Activated T-helper 2 cell treated with anti-CD3 and anti-CD28 coated beads, Interferon-gamma antibody, Interleukin-2, Interleukin-4, amounts not matched to agents 10 μg/mL and 5 μg/mL and 100 μg/mL, durations not matched to agents 14 hours and 24 hours and 36 hours (primary cell): ENCODE measurements at regions not wholly inside any gene's neighbourhood (a gene's known extent, or its start where the extent isn't known, plus 50 kb on each side); places are given as distances from the start of the nearest gene placed in this dataset.

Source experiments
- DNase-seq: peaks from one replicate; pipeline ENCODE4 v3.0.0; 2021; ENCODE audit warnings: low spot score
- H3K27ac Mint-ChIP-seq: one replicate; pipeline ENCODE4 v1.8.0; 2021; ENCODE audit warnings: mixed read lengths
- H3K27me3 Mint-ChIP-seq: one replicate; pipeline ENCODE4 v1.8.0; 2021; ENCODE audit warnings: low read depth, mixed read lengths
- H3K36me3 Mint-ChIP-seq: one replicate; pipeline ENCODE4 v1.8.0; 2021; ENCODE audit warnings: low read depth, mixed read lengths
- H3K4me1 Mint-ChIP-seq: one replicate; pipeline ENCODE4 v1.8.0; 2021; ENCODE audit warnings: low read depth, mixed read lengths
- H3K4me3 Mint-ChIP-seq: one replicate; pipeline ENCODE4 v1.8.0; 2021; ENCODE audit warnings: low read depth, mild to moderate bottlenecking, moderate library complexity, mixed read lengths
- H3K9me3 Mint-ChIP-seq: one replicate; pipeline ENCODE4 v1.8.0; 2021; ENCODE audit warnings: mixed read lengths
- intact Hi-C: fragments of 100-400 bp; cut with micrococcal nuclease; formaldehyde crosslinking; loops from one replicate; pipeline ENCODE4 v1.15.1; 2023

DNA sequence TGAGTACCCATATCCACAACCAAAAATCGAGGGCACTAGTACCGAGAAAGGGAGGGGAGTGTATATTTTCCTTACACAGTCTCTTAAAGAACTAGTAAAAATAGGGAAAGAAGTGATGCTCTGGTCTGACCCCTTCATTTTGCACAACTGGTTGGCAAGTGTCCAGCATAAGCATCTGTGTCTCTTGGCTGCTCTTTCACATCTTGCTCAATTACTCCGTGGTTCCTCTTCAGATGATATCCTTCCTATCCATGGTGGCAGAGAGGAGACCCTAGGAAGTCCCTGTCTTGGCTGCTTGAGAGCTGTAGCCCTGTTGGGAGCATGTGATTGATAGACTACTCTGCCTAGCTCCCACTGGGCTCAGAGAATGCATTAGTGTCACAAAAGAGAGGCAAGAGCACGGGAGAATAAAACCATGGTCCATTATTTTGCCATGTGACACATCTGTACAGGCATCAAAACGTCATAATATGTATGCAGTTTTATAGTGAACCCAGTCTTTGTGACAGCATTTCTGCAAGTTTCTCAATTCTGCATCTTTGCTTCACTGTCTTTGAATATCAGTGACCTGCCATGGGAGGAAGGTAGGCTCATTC, 111.8 kb upstream of the ANKRD1 start:
- intact Hi-C loops = loop anchor here (1.0 to 5.0 kb wide), 2 partner anchors 25 to 125 kb away; no protein-coding TSS in a partner anchor
- peaks cover 5% of the 10 kb centered on the region for H3K36me3 Mint-ChIP-seq
- no peak overlapping the region for H3K4me3 Mint-ChIP-seq
- H3K27me3 Mint-ChIP-seq = peaks cover 15% of the 10 kb centered on the region
- no peak for DNase-seq
- no peak overlapping the region for H3K27ac Mint-ChIP-seq
- H3K9me3 Mint-ChIP-seq = peaks cover 5% of the 10 kb centered on the region
- H3K4me1 Mint-ChIP-seq = peaks cover 14% of the 10 kb centered on the region

DNA sequence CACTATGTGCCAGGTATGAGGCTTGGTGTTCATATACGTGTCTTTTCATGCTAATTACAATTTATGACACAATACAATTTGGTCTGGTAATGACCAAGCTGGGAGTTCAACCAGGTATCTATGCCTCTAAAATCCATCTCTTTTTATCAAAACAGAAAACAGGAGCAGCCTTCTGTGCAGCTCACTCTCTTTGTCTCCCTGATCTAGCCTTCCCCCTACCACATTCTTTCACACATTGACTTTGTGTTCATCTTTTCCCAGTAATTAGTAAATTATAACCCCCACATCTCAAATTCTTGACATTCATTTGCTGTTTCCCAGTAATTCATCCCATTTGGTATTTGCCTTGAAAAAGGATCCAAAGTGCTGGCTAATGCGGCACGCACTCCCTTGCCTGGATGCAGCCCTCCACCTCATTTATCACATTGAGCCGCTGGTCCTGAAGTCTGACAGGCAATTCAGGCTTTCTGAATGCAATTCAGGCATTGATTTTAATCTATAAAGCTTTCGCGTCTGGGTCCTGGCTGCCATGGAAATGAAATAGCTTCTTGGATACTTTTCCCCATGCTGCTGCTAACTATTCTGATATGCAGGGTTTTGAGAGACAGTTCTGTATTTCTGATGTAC, 112.5 kb upstream of the ANKRD1 start:
- intact Hi-C loops = loop anchor here (1.0 to 5.0 kb wide), 2 partner anchors 26 to 126 kb away; no protein-coding TSS in a partner anchor
- Mint-ChIP-seq H3K36me3 (peaks cover 5% of the 10 kb centered on the region), H3K4me3 (no peak overlapping the region), H3K27ac (no peak overlapping the region), H3K4me1 (peaks cover 14% of the 10 kb centered on the region), H3K9me3 (peaks cover 5% of the 10 kb centered on the region), H3K27me3 (peaks cover 15% of the 10 kb centered on the region)
- no peak for DNase-seq

DNA sequence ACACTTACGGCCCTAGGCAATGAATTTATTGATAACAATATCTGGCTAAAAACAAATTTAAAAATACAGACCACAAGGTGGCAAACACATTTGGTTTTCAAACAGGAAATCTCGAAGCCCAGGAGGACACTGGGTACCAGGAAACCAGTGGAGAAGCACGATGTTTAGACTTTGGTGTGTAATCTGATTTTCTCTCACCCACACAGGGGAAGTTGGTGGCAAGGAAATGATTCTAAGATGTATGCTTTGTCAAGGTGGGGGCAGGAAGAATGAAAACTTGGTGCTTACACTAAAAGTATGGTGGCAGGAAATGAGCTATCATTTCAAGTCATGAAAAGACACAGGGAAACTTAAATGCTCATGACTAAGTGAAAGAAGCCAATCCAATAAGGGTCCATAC, 113.2 kb upstream of the ANKRD1 start:
- Mint-ChIP-seq H3K27me3 (peaks cover 15% of the 10 kb centered on the region), H3K36me3 (peaks cover 5% of the 10 kb centered on the region), H3K27ac (peak overlapping the region; percentile 82), H3K4me1 (peaks cover 14% of the 10 kb centered on the region), H3K9me3 (peaks cover 5% of the 10 kb centered on the region), H3K4me3 (peak overlapping the region; percentile 18)
- peak; percentile 22 for DNase-seq
- intact Hi-C loops = loop anchor here (5.0 kb wide), 1 partner anchor 127 kb away; no protein-coding TSS in a partner anchor

DNA sequence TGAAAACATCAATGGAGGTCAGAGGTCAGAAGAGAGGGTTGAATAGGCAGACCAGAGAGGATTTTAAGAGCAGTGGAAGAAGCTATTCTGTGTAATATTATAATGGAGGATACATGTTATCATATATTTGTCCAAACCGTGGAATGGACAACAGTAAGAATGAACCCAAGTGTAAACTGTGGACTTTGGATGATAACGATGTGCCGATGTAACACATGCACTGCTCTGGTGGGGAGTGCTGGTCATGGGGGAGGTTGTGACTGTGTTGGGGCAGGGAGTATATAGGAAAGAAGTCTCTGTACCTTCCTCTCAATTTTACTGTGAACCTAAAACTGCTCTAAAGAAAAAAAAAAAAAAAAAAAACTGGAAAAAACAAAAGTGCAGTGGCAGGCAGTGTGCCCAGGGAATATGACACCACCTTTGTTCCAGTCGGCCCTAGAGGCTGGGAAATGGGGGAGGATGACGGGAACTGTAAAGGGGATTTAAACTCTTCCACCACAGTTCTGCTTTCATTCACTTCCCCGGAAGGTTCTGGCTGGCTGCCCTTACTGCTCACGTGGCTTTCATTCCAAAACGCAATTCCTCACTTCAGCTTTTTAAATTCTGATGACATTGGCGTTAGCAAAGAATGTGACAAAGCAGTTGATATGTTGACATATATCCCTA, 113.7 kb upstream of the ANKRD1 start:
- intact Hi-C loops = loop anchor here (5.0 kb wide), 1 partner anchor 127 kb away; no protein-coding TSS in a partner anchor
- Mint-ChIP-seq H3K36me3 (peaks cover 5% of the 10 kb centered on the region), H3K27me3 (peaks cover 15% of the 10 kb centered on the region), H3K27ac (peak overlapping the region; percentile 82), H3K4me3 (peak overlapping the region; percentile 18), H3K4me1 (peaks cover 14% of the 10 kb centered on the region), H3K9me3 (peaks cover 5% of the 10 kb centered on the region)
- DNase-seq = no peak

DNA sequence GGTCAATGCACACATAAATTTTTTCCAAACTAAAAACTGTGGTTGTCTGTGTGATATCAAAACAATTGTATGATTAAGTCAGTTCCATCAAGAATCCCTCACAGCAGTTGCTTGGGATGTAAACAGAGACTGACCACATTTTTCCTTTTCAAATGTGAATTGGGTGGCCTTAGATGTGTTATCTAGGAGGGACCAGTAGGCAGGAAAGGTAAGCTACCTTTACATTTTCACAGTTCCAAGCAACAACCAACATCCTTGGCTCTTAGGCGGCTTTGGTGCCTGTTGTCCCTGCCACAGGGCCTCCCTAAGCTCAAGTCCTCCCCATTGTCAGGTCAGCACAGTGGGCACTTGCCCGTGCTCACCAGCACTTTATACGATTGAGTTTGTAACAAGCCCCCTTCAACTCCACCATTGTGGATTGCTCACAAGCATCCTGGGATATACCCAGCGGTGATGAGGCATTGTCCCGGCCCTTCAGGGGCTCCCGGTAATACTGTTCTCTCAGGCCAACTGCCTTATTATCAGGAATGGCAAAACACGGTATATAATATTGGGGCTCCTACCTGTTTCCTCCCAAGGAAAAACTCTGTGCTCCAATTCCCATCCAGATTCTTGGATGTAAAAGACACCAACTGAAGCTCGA, 114.9 kb upstream of the ANKRD1 start:
- H3K27me3 Mint-ChIP-seq = peaks cover 18% of the 10 kb centered on the region
- H3K9me3 Mint-ChIP-seq = peaks cover 5% of the 10 kb centered on the region
- intact Hi-C loops = no loop called here
- H3K36me3 Mint-ChIP-seq = peaks cover 5% of the 10 kb centered on the region
- no peak for DNase-seq
- peaks cover 14% of the 10 kb centered on the region for H3K4me1 Mint-ChIP-seq
- H3K27ac Mint-ChIP-seq = no peak overlapping the region
- no peak overlapping the region for H3K4me3 Mint-ChIP-seq

DNA sequence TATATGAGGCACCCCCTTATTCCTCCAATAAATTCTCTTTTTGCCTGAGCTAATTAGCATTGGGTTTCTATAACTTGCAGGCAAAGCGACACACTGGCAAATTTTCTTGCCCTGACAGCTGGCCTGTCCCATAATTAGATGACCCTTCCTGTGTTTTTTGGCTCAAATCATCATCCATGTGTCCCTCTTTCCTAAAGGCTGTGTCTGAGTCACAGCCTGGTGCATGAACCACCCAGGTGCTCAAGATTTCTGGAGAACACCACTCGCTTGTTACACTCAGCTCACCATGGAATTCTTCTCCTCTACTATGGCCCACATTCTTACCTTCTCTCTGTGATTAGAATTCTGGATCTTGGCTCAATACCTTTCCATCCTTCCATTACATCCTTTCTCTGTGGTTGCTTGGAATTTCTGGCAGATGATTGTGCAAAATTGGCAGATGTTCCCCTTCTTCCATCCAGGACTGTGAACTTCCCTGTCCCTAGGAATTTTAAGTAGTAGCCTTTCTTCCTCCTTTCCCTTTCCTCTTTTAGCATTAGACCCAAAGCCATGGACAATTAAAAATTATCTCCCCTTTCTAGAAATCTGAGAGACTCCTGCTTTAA, 116.0 kb upstream of the ANKRD1 start:
- H3K36me3 Mint-ChIP-seq = peaks cover 5% of the 10 kb centered on the region

DNA sequence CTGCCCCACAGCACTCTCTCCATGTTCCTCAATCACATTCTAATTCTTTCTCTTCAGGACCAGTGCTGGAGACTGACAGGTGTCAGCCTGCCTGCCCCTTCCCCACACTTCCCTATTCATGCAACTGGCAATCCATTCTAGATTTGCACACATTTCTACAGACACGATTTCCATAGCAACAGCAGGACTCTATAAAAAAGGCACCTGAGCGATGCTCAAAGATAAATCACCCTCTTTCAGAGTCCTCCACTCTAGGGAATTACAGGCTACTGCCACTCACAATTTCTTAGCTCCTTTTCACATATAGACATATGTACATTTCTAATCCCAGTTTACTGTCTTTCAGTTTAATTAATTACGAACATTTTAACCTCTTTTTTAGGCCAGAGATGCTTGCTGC, 118.1 kb upstream of the ANKRD1 start:
- Mint-ChIP-seq H3K27me3 (peaks cover 21% of the 10 kb centered on the region), H3K36me3 (peaks cover 5% of the 10 kb centered on the region), H3K27ac (no peak overlapping the region), H3K4me3 (no peak overlapping the region), H3K9me3 (peaks cover 5% of the 10 kb centered on the region), H3K4me1 (peaks cover 6% of the 10 kb centered on the region)
- intact Hi-C loops = no loop called here
- no peak for DNase-seq

More for the DNA sequence above, 116.0 kb upstream of the ANKRD1 start:
- peaks cover 5% of the 10 kb centered on the region for H3K9me3 Mint-ChIP-seq
- DNase-seq = no peak
- intact Hi-C loops = no loop called here
- peaks cover 14% of the 10 kb centered on the region for H3K4me1 Mint-ChIP-seq
- no peak overlapping the region for H3K4me3 Mint-ChIP-seq
- H3K27me3 Mint-ChIP-seq = peaks cover 18% of the 10 kb centered on the region
- no peak overlapping the region for H3K27ac Mint-ChIP-seq

DNA sequence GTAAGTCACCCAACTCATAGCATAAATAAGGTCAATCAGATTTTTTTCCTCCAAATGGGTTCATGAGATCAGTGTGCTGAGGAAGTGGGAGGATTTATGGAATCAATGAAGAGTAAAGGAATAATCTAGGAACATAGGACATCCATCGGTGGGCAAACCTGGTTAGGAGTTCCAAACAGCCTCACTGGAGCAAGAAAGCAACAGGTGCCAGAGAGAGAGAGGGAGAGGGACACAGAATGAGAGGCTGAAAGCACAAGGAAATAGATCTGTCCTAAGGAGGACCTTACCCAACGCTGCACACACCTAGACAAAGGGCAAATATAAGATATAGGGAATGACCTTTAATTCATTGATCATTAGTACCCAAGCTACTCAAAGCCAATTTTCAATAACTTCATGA, 119.5 kb upstream of the ANKRD1 start:
- intact Hi-C loops = no loop called here
- Mint-ChIP-seq H3K4me1 (no peaks in the 10 kb centered on the region), H3K9me3 (no peaks in the 10 kb centered on the region), H3K4me3 (no peak overlapping the region), H3K27me3 (peaks cover 27% of the 10 kb centered on the region), H3K36me3 (no peaks in the 10 kb centered on the region), H3K27ac (no peak overlapping the region)
- no peak for DNase-seq

DNA sequence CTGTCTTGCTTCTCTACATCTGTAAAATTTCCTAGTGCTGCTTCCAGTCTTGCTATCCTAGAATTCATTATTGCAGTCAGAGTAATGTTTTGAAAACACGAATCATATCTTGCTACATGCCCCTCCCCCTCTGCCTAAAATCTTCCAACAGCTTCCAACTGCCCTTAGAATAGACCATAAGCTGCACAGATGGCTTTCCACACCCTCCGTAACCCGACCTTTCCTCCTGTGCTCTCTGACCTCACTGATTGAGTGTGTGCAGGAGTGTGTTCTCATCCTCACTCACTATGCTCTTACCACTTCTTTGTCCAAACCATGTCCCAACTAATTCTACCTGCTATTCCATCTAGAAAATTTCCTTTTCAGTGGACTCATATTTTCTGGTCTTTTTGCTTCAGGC, 121.2 kb upstream of the ANKRD1 start:
- Mint-ChIP-seq H3K4me3 (no peak overlapping the region), H3K27me3 (peaks cover 35% of the 10 kb centered on the region), H3K4me1 (no peaks in the 10 kb centered on the region), H3K9me3 (no peaks in the 10 kb centered on the region), H3K27ac (no peak overlapping the region), H3K36me3 (no peaks in the 10 kb centered on the region)
- DNase-seq = no peak
- intact Hi-C loops = no loop called here

GRCh38 chr10:91043173-91043910, 122.5 kb upstream of the ANKRD1 start:
- Mint-ChIP-seq H3K27me3 (peaks cover 35% of the 10 kb centered on the region), H3K9me3 (no peaks in the 10 kb centered on the region), H3K4me3 (no peak overlapping the region), H3K4me1 (no peaks in the 10 kb centered on the region), H3K36me3 (no peaks in the 10 kb centered on the region), H3K27ac (no peak overlapping the region)
- intact Hi-C loops = loop anchor here (1.0 kb wide), 1 partner anchor 208 kb away; no protein-coding TSS in a partner anchor
- DNase-seq = no peak

DNA sequence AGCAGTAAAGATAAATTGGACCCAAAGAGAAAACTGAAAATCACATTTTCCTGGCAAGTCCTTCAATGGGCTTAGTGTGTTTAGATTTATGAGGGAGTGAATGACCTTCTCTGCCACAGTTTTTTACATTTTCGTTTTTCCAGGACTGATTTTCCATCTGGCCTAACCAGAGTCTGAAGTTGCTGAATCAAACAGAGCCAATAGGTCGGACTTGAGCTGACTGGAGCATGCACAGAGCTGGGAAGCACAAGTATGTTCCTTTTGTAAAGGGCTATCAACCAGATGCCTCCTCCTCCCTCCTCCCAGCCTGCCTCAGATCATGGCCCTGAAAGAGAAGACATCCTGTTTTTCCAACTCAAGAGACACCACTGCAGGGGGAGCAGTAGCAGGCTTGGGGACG, 126.0 kb upstream of the ANKRD1 start:
- intact Hi-C loops = no loop called here

GRCh38 chr10:91048380-91048779, 127.5 kb upstream of the ANKRD1 start:
- H3K27me3 Mint-ChIP-seq = peaks cover 47% of the 10 kb centered on the region
- H3K9me3 Mint-ChIP-seq = no peaks in the 10 kb centered on the region
- no peak overlapping the region for H3K27ac Mint-ChIP-seq
- no peak for DNase-seq
- intact Hi-C loops = no loop called here
- H3K4me1 Mint-ChIP-seq = no peaks in the 10 kb centered on the region
- no peak overlapping the region for H3K4me3 Mint-ChIP-seq
- no peaks in the 10 kb centered on the region for H3K36me3 Mint-ChIP-seq

More for the DNA sequence above, 126.0 kb upstream of the ANKRD1 start:
- Mint-ChIP-seq H3K9me3 (no peaks in the 10 kb centered on the region), H3K4me1 (no peaks in the 10 kb centered on the region), H3K27me3 (peaks cover 40% of the 10 kb centered on the region), H3K36me3 (no peaks in the 10 kb centered on the region), H3K27ac (no peak overlapping the region), H3K4me3 (no peak overlapping the region)
- DNase-seq = no peak
